HUES6 (cell line): ENCODE measurements at regions not wholly inside any gene's neighbourhood (a gene's known extent, or its start where the extent isn't known, plus 50 kb on each side); places are given as distances from the start of the nearest gene placed in this dataset.

Experiments used
- H3K27ac ChIP-seq: 2 replicates; pipeline ENCODE4 v1.7.0; 2013; ENCODE audit warnings: low read depth, mild to moderate bottlenecking, low read length, inconsistent platforms
- H3K27me3 ChIP-seq: 2 replicates; pipeline ENCODE4 v1.6.1; 2013; ENCODE audit warnings: low read length; ENCODE audit not compliant: control insufficient read depth, insufficient read depth
- H3K36me3 ChIP-seq: 2 replicates; pipeline ENCODE4 v1.6.1; 2013; ENCODE audit warnings: low read length; ENCODE audit not compliant: control insufficient read depth, insufficient read depth
- H3K4me1 ChIP-seq: 2 replicates; pipeline ENCODE4 v1.6.1; 2013; ENCODE audit warnings: low read length; ENCODE audit not compliant: control insufficient read depth, insufficient read depth
- H3K4me3 ChIP-seq: 2 replicates; pipeline ENCODE4 v1.5.1; 2013; ENCODE audit warnings: low read depth, low read length
- H3K9ac ChIP-seq: one replicate; pipeline ENCODE4 v1.6.1; 2013; ENCODE audit warnings: mild to moderate bottlenecking, low read length
- H3K9me3 ChIP-seq: 2 replicates; pipeline ENCODE4 v1.6.1; 2013; ENCODE audit warnings: low read depth, low read length; ENCODE audit not compliant: control insufficient read depth, insufficient read depth

- no peak overlapping the region for H3K9ac ChIP-seq
- no peak overlapping the region for H3K4me3 ChIP-seq
Observed at GRCh38 chr20:39468703-39469102, 506.6 kb downstream of the DHX35 start.

GRCh38 chr20:39464238-39464637, 502.1 kb downstream of the DHX35 start:
- no peak overlapping the region for H3K4me3 ChIP-seq
- no peak overlapping the region for H3K27ac ChIP-seq
- H3K9ac ChIP-seq, result no peak overlapping the region
- peaks cover 5% of the 10 kb centered on the region for H3K9me3 ChIP-seq
- no peaks in the 10 kb centered on the region for H3K4me1 ChIP-seq
- H3K27me3 ChIP-seq, result no peaks in the 10 kb centered on the region
- no peaks in the 10 kb centered on the region for H3K36me3 ChIP-seq

More at GRCh38 chr20:39468703-39469102, 506.6 kb downstream of the DHX35 start:
- Histone ChIP-seq H3K9me3 (peaks cover 5% of the 10 kb centered on the region), H3K27me3 (no peaks in the 10 kb centered on the region), H3K4me1 (no peaks in the 10 kb centered on the region), H3K36me3 (no peaks in the 10 kb centered on the region), H3K27ac (no peak overlapping the region)

- H3K27me3 ChIP-seq, result no peaks in the 10 kb centered on the region
- H3K9ac ChIP-seq, result no peak overlapping the region
- no peaks in the 10 kb centered on the region for H3K36me3 ChIP-seq
- H3K4me1 ChIP-seq, result no peaks in the 10 kb centered on the region
- no peak overlapping the region for H3K4me3 ChIP-seq
- peaks cover 5% of the 10 kb centered on the region for H3K9me3 ChIP-seq
- no peak overlapping the region for H3K27ac ChIP-seq
Observed at GRCh38 chr20:39462416-39462945, 500.3 kb downstream of the DHX35 start.

GRCh38 chr20:39458452-39458851, 496.3 kb downstream of the DHX35 start:
- Histone ChIP-seq H3K9me3 (no peaks in the 10 kb centered on the region), H3K4me1 (peaks cover 7% of the 10 kb centered on the region), H3K9ac (no peak overlapping the region), H3K27ac (no peak overlapping the region), H3K36me3 (no peaks in the 10 kb centered on the region), H3K4me3 (no peak overlapping the region), H3K27me3 (no peaks in the 10 kb centered on the region)

- Histone ChIP-seq H3K4me3 (no peak overlapping the region), H3K36me3 (no peaks in the 10 kb centered on the region), H3K9ac (no peak overlapping the region), H3K9me3 (no peaks in the 10 kb centered on the region), H3K27me3 (no peaks in the 10 kb centered on the region), H3K4me1 (peaks cover 7% of the 10 kb centered on the region), H3K27ac (no peak overlapping the region)
Observed at GRCh38 chr20:39453890-39454289, 491.7 kb downstream of the DHX35 start.

- no peak overlapping the region for H3K27ac ChIP-seq
- peaks cover 7% of the 10 kb centered on the region for H3K4me1 ChIP-seq
- no peak overlapping the region for H3K9ac ChIP-seq
- H3K4me3 ChIP-seq, result no peak overlapping the region
- H3K36me3 ChIP-seq, result no peaks in the 10 kb centered on the region
- no peaks in the 10 kb centered on the region for H3K9me3 ChIP-seq
- no peaks in the 10 kb centered on the region for H3K27me3 ChIP-seq
Observed at GRCh38 chr20:39452583-39453340, 490.6 kb downstream of the DHX35 start.

GRCh38 chr20:39451386-39451785, 489.2 kb downstream of the DHX35 start:
- Histone ChIP-seq H3K4me1 (peaks cover 7% of the 10 kb centered on the region), H3K4me3 (no peak overlapping the region), H3K36me3 (no peaks in the 10 kb centered on the region), H3K27me3 (no peaks in the 10 kb centered on the region), H3K27ac (no peak overlapping the region), H3K9ac (no peak overlapping the region), H3K9me3 (no peaks in the 10 kb centered on the region)

GRCh38 chr20:39446397-39446796, 484.3 kb downstream of the DHX35 start:
- no peak overlapping the region for H3K27ac ChIP-seq
- H3K27me3 ChIP-seq, result no peaks in the 10 kb centered on the region
- no peaks in the 10 kb centered on the region for H3K36me3 ChIP-seq
- H3K9ac ChIP-seq, result no peak overlapping the region
- no peaks in the 10 kb centered on the region for H3K9me3 ChIP-seq
- no peak overlapping the region for H3K4me3 ChIP-seq
- no peaks in the 10 kb centered on the region for H3K4me1 ChIP-seq

- Histone ChIP-seq H3K4me3 (no peak overlapping the region), H3K27ac (no peak overlapping the region), H3K27me3 (no peaks in the 10 kb centered on the region), H3K4me1 (no peaks in the 10 kb centered on the region), H3K9me3 (no peaks in the 10 kb centered on the region), H3K36me3 (no peaks in the 10 kb centered on the region), H3K9ac (no peak overlapping the region)
Observed at GRCh38 chr20:39445095-39445494, 483.0 kb downstream of the DHX35 start.

- Histone ChIP-seq H3K4me1 (no peaks in the 10 kb centered on the region), H3K9ac (no peak overlapping the region), H3K36me3 (no peaks in the 10 kb centered on the region), H3K4me3 (no peak overlapping the region), H3K9me3 (no peaks in the 10 kb centered on the region), H3K27me3 (no peaks in the 10 kb centered on the region), H3K27ac (no peak overlapping the region)
Observed at GRCh38 chr20:39433466-39433865, 471.3 kb downstream of the DHX35 start.

- Histone ChIP-seq H3K4me3 (no peak overlapping the region), H3K9me3 (no peaks in the 10 kb centered on the region), H3K27ac (no peak overlapping the region), H3K36me3 (no peaks in the 10 kb centered on the region), H3K27me3 (no peaks in the 10 kb centered on the region), H3K9ac (no peak overlapping the region), H3K4me1 (no peaks in the 10 kb centered on the region)
Observed at GRCh38 chr20:39431091-39431880, 469.1 kb downstream of the DHX35 start.
